ENCODE measurements at regions not wholly inside any gene's neighbourhood (a gene's known extent, or its start where the extent isn't known, plus 50 kb on each side); places are given as distances from the start of the nearest gene placed in this dataset.

DNA sequence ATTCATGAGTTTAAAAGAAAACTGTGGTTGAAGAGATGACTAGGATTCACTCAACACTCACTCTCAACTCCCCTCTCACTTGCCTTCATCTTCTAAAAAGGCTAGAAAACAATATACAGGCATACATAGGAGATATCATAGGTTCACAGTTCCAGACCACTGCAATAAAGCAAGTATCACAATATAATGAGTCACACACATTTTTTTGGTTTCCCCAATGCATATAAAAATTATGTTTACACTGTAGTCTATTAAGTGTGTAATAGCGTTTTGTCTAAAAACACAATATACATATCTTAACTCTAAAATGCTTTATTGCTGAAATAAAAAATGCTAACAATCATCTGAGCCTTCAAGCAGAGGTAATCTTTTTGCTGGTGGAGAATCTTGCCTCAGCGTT is 104.9 kb upstream of the PDE1C start:
- Histone ChIP-seq H3K9me3 (replicated peaks; ENCODE audit: control insufficient read depth, insufficient read depth, low read length) (no peaks in the 10 kb centered on the region), H2AFZ (ENCODE audit: control insufficient read depth, low read depth, low read length) (no peak overlapping the region), H3K79me2 (ENCODE audit: control insufficient read depth, insufficient read depth, low read length) (no peaks in the 10 kb centered on the region), H3K4me2 (ENCODE audit: control insufficient read depth, insufficient read depth) (no peak overlapping the region), H3K36me3 (ENCODE audit: control insufficient read depth in 2 of 2, insufficient read depth in 2 of 2, low read length in 1 of 2) (no peaks in the 10 kb centered on the region), H3K4me1 (ENCODE audit: control insufficient read depth, insufficient read depth, low read length) (no peaks in the 10 kb centered on the region), H3K9ac (ENCODE audit: control insufficient read depth, insufficient read depth, low read length) (no peak overlapping the region), H3K4me3 (no peak overlapping the region), H3K27me3 (replicated peaks in 1 of 2; ENCODE audit: control insufficient read depth in 2 of 2, insufficient read depth in 2 of 2, low read length in 1 of 2) (no peaks in the 10 kb centered on the region; a peak in 1 of 4 replicates), H3K27ac (ENCODE audit: control insufficient read depth, insufficient read depth) (no peak overlapping the region), H4K20me1 (ENCODE audit: control insufficient read depth, insufficient read depth) (no peaks in the 10 kb centered on the region)
- SMC1A ChIA-PET (ENCODE audit: uncharacterized antibody, unreplicated experiment) = no interaction called here
- 52% methylated on average over 2 of the region's 2 CpGs for WGBS (ENCODE audit: insufficient coverage, insufficient replicate concordance, low lambda C conversion rate, missing lambda C conversion rate)
- RAD21 ChIA-PET (ENCODE audit: unreplicated experiment) = no interaction called here
- no TSS peak for BruUV-seq (replicated peaks)
- TF ChIP-seq KDM1A (IDR thresholded peaks at IDR 0.05; ENCODE audit: borderline replicate concordance) = no peak
- TF ChIP-seq SPI1 (IDR thresholded peaks at IDR 0.05; ENCODE audit: borderline replicate concordance, insufficient read depth, low read depth, low read length) = no peak
- TF ChIP-seq, protein P1, sequence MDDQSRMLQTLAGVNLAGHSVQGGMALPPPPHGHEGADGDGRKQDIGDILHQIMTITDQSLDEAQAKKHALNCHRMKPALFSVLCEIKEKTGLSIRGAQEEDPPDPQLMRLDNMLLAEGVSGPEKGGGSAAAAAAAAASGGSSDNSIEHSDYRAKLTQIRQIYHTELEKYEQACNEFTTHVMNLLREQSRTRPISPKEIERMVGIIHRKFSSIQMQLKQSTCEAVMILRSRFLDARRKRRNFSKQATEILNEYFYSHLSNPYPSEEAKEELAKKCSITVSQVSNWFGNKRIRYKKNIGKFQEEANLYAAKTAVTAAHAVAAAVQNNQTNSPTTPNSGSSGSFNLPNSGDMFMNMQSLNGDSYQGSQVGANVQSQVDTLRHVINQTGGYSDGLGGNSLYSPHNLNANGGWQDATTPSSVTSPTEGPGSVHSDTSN (IDR thresholded peaks at IDR 0.05; ENCODE audit: insufficient replicate concordance, low read depth, low read length) = no peak
- no peak for TF ChIP-seq BACH1 (IDR thresholded peaks at IDR 0.05; ENCODE audit: borderline replicate concordance)
- no peak for TF ChIP-seq SREBF2 (IDR thresholded peaks at IDR 0.05; ENCODE audit: low read length)
- TF ChIP-seq TCF7 (IDR thresholded peaks at IDR 0.05; ENCODE audit: borderline replicate concordance) = no peak
- TF ChIP-seq SUZ12 (IDR thresholded peaks at IDR 0.05; ENCODE audit: unreplicated experiment) = no peak
- no peak for TF ChIP-seq ZNF24 (IDR thresholded peaks at IDR 0.05)
- TF ChIP-seq WRNIP1 (IDR thresholded peaks at IDR 0.05; ENCODE audit: borderline replicate concordance, low read depth, low read length) = no peak
- TF ChIP-seq BHLHE40 (IDR thresholded peaks at IDR 0.05; ENCODE audit: borderline replicate concordance in 1 of 2, low read depth in 2 of 2, low read length in 1 of 2) = no peak
- no peak for TF ChIP-seq EZH2 (IDR thresholded peaks at IDR 0.05; ENCODE audit: borderline replicate concordance, control insufficient read depth, low read depth, low read length)
- TF ChIP-seq PML (IDR thresholded peaks at IDR 0.05; ENCODE audit: low read length) = no peak
- no peak for TF ChIP-seq SUPT20H (IDR thresholded peaks at IDR 0.05; ENCODE audit: borderline replicate concordance, control insufficient read depth, low read depth, low read length)
- TF ChIP-seq CBX3 (IDR thresholded peaks at IDR 0.05; ENCODE audit: borderline replicate concordance, low read depth) = no peak
- no peak for TF ChIP-seq CBX5 (IDR thresholded peaks at IDR 0.05; ENCODE audit: low read depth)
- TF ChIP-seq ZNF384 (IDR thresholded peaks at IDR 0.05; ENCODE audit: borderline replicate concordance, low read depth, low read length) = no peak
- TF ChIP-seq MTA2 (IDR thresholded peaks at IDR 0.05; ENCODE audit: low read depth) = no peak
- TF ChIP-seq HDAC2 (IDR thresholded peaks at IDR 0.05) = no peak
- POLR2A ChIA-PET = no interaction called here
- in situ Hi-C loops (cut with MboI) = no loop called here
- CTCF ChIA-PET = no interaction called here
- FAIRE-seq = no peak
- DNase-seq (ENCODE audit: low read depth, low spot score) = no peak
- intact Hi-C loops (cut with micrococcal nuclease; ENCODE audit: unreplicated experiment) = no loop called here
- ATAC-seq = no peak
